ENCODE measurements at regions not wholly inside any gene's neighbourhood (a gene's known extent, or its start where the extent isn't known, plus 50 kb on each side); places are given as distances from the start of the nearest gene placed in this dataset.

DNA sequence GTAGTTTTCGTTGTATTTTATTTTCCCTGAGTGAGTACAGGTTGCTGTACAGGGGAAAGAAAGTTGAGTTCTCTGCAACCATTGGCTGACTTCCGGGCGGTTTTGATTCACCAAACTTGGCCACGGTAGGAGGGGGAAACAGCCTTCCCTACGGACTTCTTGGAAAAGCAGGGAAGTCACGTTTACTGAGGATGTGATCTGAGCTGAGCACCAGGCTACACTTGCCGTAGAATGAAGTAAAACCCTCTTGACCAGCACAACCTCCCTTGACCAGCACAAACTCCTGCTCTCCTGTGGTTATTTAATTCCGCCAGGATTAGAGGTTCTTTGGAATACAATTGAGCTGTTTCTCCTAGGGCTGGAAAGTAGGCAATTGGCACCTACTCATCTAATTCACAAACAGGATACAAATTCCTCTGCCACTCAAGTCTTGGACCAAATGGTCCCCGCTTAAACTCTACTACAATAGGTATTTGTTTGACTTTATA lies 242.0 kb upstream of the RBFOX1 start:
- Histone ChIP-seq H3K27ac (ENCODE audit: extremely low read length, insufficient read depth, low read length) (no peak overlapping the region), H3K4me3 (replicated peaks in 1 of 3; ENCODE audit: insufficient read depth in 1 of 3, low read depth in 2 of 3, low read length in 3 of 3) (no peak overlapping the region), H3K4me1 (ENCODE audit: insufficient read depth, low read length) (no peaks in the 10 kb centered on the region), H2AFZ (ENCODE audit: low read length) (no peak overlapping the region), H3K9me3 (ENCODE audit: low read length) (no peaks in the 10 kb centered on the region), H3K36me3 (replicated peaks in 1 of 2; ENCODE audit: control insufficient read depth in 1 of 2, insufficient read depth in 2 of 2, low read length in 2 of 2) (no peaks in the 10 kb centered on the region), H3K27me3 (ENCODE audit: control insufficient read depth in 1 of 2, insufficient read depth in 2 of 2, low read length in 2 of 2) (peaks cover 0 to 17% of the 10 kb centered on the region in 2 experiments; a peak in 2 of 5 replicates), H3K9ac (ENCODE audit: insufficient read depth, low read depth, low read length) (no peak overlapping the region), H3K79me2 (ENCODE audit: insufficient read depth, low read length) (no peaks in the 10 kb centered on the region), H3K4me2 (ENCODE audit: low read depth, low read length) (no peak overlapping the region), H4K20me1 (ENCODE audit: insufficient read depth, low read length) (no peaks in the 10 kb centered on the region)
- ChIA-PET POLR2A (no interaction called here), CTCF (ENCODE audit: low intra/inter-chr PET ratio, low total read pairs) (no interaction called here)
- ATAC-seq (no peak), FAIRE-seq (no peak), DNase-seq (ENCODE audit: low spot score) (no peak)
- intact Hi-C loops (cut with micrococcal nuclease; ENCODE audit: unreplicated experiment) = no loop called here
- in situ Hi-C loops (cut with HindIII; ENCODE audit: extremely low pct_ligation_motif_present, low pct_unique_long_range_greater_than_20kb) = no loop called here
- 12% methylated on average over 8 of the region's 9 CpGs for WGBS (ENCODE audit: low lambda C conversion rate)
- TF ChIP-seq NPAS2 (CRISPR knock-in tag; IDR thresholded peaks at IDR 0.05; ENCODE audit: borderline replicate concordance) (no peak), NR2F2 (IDR thresholded peaks at IDR 0.05; ENCODE audit: borderline replicate concordance, low read depth) (no peak), HOXD1 (CRISPR knock-in tag; IDR thresholded peaks at IDR 0.05) (no peak), PITX1 (CRISPR knock-in tag; IDR thresholded peaks at IDR 0.05) (no peak), HNRNPUL1 (IDR thresholded peaks at IDR 0.05; ENCODE audit: low read depth, low read length) (no peak), ZHX1 (CRISPR knock-in tag; IDR thresholded peaks at IDR 0.05; ENCODE audit: low read depth) (no peak), ZBTB49 (CRISPR knock-in tag; IDR thresholded peaks at IDR 0.05; ENCODE audit: borderline replicate concordance) (no peak), TARDBP (CRISPR knock-in tag; IDR thresholded peaks at IDR 0.05) (no peak), HBP1 (CRISPR knock-in tag; IDR thresholded peaks at IDR 0.05; ENCODE audit: low read depth) (no peak), ZNF639 (CRISPR knock-in tag; conservative IDR thresholded peaks at IDR 0.05) (no peak), NCOA2 (CRISPR knock-in tag; IDR thresholded peaks at IDR 0.05) (no peak)
- TF ChIP-seq, protein P1, sequence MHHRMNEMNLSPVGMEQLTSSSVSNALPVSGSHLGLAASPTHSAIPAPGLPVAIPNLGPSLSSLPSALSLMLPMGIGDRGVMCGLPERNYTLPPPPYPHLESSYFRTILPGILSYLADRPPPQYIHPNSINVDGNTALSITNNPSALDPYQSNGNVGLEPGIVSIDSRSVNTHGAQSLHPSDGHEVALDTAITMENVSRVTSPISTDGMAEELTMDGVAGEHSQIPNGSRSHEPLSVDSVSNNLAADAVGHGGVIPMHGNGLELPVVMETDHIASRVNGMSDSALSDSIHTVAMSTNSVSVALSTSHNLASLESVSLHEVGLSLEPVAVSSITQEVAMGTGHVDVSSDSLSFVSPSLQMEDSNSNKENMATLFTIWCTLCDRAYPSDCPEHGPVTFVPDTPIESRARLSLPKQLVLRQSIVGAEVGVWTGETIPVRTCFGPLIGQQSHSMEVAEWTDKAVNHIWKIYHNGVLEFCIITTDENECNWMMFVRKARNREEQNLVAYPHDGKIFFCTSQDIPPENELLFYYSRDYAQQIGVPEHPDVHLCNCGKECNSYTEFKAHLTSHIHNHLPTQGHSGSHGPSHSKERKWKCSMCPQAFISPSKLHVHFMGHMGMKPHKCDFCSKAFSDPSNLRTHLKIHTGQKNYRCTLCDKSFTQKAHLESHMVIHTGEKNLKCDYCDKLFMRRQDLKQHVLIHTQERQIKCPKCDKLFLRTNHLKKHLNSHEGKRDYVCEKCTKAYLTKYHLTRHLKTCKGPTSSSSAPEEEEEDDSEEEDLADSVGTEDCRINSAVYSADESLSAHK (CRISPR knock-in tag; IDR thresholded peaks at IDR 0.05; ENCODE audit: borderline replicate concordance) = no peak
- no TSS peak for BruUV-seq (replicated peaks)

Data from HepG2 (cell line).